ENCODE measurements at regions not wholly inside any gene's neighbourhood (a gene's known extent, or its start where the extent isn't known, plus 50 kb on each side); places are given as distances from the start of the nearest gene placed in this dataset.

DNA sequence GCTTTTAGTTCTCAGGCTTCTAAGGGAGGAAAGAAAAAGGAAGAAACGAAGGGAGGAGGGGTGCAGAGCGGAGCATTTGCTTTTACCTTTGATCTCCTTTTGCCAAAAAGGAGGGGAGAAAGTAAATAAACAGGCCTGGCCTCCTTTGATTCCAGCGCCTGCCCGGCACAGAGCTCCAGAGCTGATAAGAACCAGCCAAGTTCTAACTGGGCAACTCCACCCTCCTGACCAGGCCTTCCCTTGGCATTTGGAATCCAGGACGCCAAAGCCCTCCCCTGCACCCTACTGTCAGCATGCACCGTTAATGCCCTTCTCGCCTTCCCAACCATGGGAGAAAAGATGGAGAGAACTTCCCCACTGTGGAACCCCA lies 120.8 kb upstream of the PTPN1 start:
- DNase-seq (ENCODE audit: low spot score): no peak

DNA sequence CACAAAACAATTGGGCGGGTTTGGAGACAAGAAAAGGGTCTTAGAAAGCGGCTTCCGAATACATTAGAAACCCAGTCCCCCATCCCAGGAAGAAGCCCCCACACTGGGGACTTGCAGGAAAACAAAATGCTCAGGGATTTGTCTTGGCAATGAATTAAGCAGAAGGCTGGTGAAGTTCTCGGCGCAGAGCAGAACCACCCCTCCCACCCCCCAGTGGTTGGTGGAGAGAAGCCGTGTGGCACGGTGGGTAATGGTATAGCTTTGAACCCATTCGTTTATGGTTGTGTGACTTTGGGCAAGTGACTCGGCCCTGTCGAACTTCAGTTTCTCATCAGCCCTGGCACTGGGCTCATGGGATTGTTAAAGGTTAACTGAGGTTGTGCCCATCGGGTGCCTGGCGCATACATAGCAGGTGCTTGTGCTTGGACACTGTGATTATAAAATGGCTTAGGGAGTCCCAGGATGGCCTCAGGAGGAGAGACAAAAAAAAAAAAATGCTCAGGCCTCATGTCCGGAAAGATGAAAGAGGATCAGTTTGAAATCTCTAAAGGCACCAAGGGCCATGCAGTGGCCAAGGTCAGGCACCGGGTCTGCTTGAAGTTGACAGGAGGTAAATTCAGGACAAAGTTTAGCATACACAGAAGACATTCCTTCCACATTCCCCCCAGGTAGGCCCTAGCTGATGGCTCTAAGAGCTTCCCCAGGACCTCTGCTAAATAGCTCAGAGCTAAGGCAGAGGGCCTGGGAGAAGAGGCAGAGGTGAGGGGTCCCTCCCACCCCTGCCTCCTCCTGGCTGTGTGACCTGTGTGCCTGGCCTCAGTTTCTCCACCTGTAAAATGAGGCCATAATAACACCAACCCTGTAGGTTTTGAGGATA lies 120.1 kb upstream of the PTPN1 start:
- DNase-seq (ENCODE audit: low spot score): no peak
- Histone ChIP-seq H2BK12ac (ENCODE audit: low read length) (no peak overlapping the region), H3K4ac (ENCODE audit: low read length) (no peak overlapping the region), H3K4me3 (ENCODE audit: low read length in 2 of 2) (no peak overlapping the region), H4K8ac (ENCODE audit: low read depth, low read length) (no peak overlapping the region), H3K27ac (replicated peaks; ENCODE audit: low read length) (no peak overlapping the region), H3K4me2 (ENCODE audit: insufficient read depth, low read length, poor library complexity, severe bottlenecking) (no peak overlapping the region), H2AK5ac (ENCODE audit: low read depth, low read length) (no peak overlapping the region), H3K27me3 (ENCODE audit: control insufficient read depth in 3 of 3, insufficient read depth in 3 of 3, low read depth in 1 of 3, low read length in 3 of 3) (peaks cover 0 to 50% (median 0%) of the 10 kb centered on the region in 3 experiments), H4K91ac (ENCODE audit: low read depth, low read length, poor library complexity) (no peak overlapping the region), H2BK5ac (ENCODE audit: low read length) (no peak overlapping the region), H3K9me3 (replicated peaks in 1 of 2; ENCODE audit: control insufficient read depth in 2 of 2, insufficient read depth in 1 of 2, low read depth in 1 of 2, low read length in 2 of 2) (no peaks in the 10 kb centered on the region), H3K4me1 (ENCODE audit: control insufficient read depth in 2 of 2, insufficient read depth in 1 of 2, low read depth in 1 of 2, low read length in 2 of 2) (no peaks in the 10 kb centered on the region), H3K18ac (ENCODE audit: low read length) (no peak overlapping the region), H2BK15ac (ENCODE audit: low read length) (no peak overlapping the region), H3K9ac (ENCODE audit: low read depth, low read length, poor library complexity) (no peak overlapping the region), H3K79me1 (ENCODE audit: low read depth, low read length) (no peaks in the 10 kb centered on the region), H2AFZ (ENCODE audit: low read length) (no peak overlapping the region), H2BK120ac (ENCODE audit: low read depth, low read length) (no peak overlapping the region), H3K14ac (ENCODE audit: low read length) (no peak overlapping the region), H3K36me3 (replicated peaks in 1 of 2; ENCODE audit: control insufficient read depth in 2 of 2, insufficient read depth in 2 of 2, low read length in 2 of 2) (no peaks in the 10 kb centered on the region), H3K23ac (ENCODE audit: low read depth, low read length, poor library complexity) (no peak overlapping the region)
- no CpG with 5 or more reads among the region's 14 CpGs for WGBS, 2 donors (ENCODE audit: extremely low coverage in 2 of 2, insufficient read length in 2 of 2, insufficient replicate concordance in 1 of 2)

More for the DNA sequence above, 120.8 kb upstream of the PTPN1 start:
- no peaks in the 10 kb centered on the region for H3K9me3 ChIP-seq (replicated peaks in 1 of 2; ENCODE audit: control insufficient read depth in 2 of 2, insufficient read depth in 1 of 2, low read depth in 1 of 2, low read length in 2 of 2)
- no peak overlapping the region for H3K9ac ChIP-seq (ENCODE audit: low read depth, low read length, poor library complexity)
- H4K91ac ChIP-seq (ENCODE audit: low read depth, low read length, poor library complexity): no peak overlapping the region
- H3K4ac ChIP-seq (ENCODE audit: low read length): no peak overlapping the region
- H2BK12ac ChIP-seq (ENCODE audit: low read length): no peak overlapping the region
- no peak overlapping the region for H2AK5ac ChIP-seq (ENCODE audit: low read depth, low read length)
- H3K23ac ChIP-seq (ENCODE audit: low read depth, low read length, poor library complexity): no peak overlapping the region
- H3K4me3 ChIP-seq (ENCODE audit: low read length in 2 of 2): no peak overlapping the region
- no peak overlapping the region for H2BK5ac ChIP-seq (ENCODE audit: low read length)
- H3K27ac ChIP-seq (replicated peaks; ENCODE audit: low read length): no peak overlapping the region
- no peak overlapping the region for H2BK120ac ChIP-seq (ENCODE audit: low read depth, low read length)
- no peak overlapping the region for H2AFZ ChIP-seq (ENCODE audit: low read length)
- H2BK15ac ChIP-seq (ENCODE audit: low read length): no peak overlapping the region
- H3K14ac ChIP-seq (ENCODE audit: low read length): no peak overlapping the region
- WGBS, 2 donors (ENCODE audit: extremely low coverage in 2 of 2, insufficient read length in 2 of 2, insufficient replicate concordance in 1 of 2): no CpG with 5 or more reads among the region's 7 CpGs
- no peaks in the 10 kb centered on the region for H3K4me1 ChIP-seq (ENCODE audit: control insufficient read depth in 2 of 2, insufficient read depth in 1 of 2, low read depth in 1 of 2, low read length in 2 of 2)
- H3K79me1 ChIP-seq (ENCODE audit: low read depth, low read length): no peaks in the 10 kb centered on the region
- no peaks in the 10 kb centered on the region for H3K36me3 ChIP-seq (replicated peaks in 1 of 2; ENCODE audit: control insufficient read depth in 2 of 2, insufficient read depth in 2 of 2, low read length in 2 of 2)
- peaks cover 0 to 50% (median 0%) of the 10 kb centered on the region in 3 experiments for H3K27me3 ChIP-seq (ENCODE audit: control insufficient read depth in 3 of 3, insufficient read depth in 3 of 3, low read depth in 1 of 3, low read length in 3 of 3)
- no peak overlapping the region for H4K8ac ChIP-seq (ENCODE audit: low read depth, low read length)
- H3K4me2 ChIP-seq (ENCODE audit: insufficient read depth, low read length, poor library complexity, severe bottlenecking): no peak overlapping the region
- no peak overlapping the region for H3K18ac ChIP-seq (ENCODE audit: low read length)

DNA sequence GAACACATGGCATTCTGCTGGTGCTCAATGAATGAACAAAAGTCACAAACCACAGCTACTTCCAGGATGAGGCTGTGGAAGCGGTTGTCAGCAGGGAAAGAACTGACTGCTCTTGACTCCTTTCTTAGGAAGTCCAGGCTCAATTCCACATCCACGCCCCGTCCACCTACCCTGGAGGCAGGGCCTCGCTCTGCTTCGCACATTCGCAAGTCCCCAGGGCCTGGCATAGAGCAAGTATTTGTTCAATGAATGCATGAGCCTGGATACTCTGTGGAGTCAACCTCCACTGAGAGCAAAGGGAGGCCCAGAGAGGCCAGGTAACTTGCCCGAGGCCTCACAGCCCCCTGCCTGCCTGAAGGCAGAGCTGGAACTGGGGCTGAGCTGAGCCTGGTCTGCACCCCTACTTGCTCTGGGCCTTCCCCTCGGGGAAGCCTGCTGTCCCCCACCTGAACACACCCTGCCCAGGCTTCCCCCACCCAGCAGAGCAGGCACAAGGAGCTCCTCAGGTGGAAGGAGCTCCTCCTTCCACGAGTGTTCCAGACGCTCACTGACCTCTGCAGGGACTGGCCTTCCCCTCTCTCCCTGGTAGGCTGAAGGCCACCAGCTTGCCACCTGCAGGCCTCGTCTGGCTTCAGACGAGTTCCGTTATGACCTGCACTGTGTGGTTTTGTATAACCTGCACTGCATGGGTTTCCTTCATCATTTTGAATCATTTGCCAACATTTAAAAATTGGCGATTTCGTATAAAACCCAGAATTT lies 119.3 kb upstream of the PTPN1 start:
- Histone ChIP-seq H3K79me1 (ENCODE audit: low read depth, low read length) (no peaks in the 10 kb centered on the region), H2AK5ac (ENCODE audit: low read depth, low read length) (no peak overlapping the region), H4K8ac (ENCODE audit: low read depth, low read length) (no peak overlapping the region), H3K18ac (ENCODE audit: low read length) (no peak overlapping the region), H2BK15ac (ENCODE audit: low read length) (no peak overlapping the region), H3K23ac (ENCODE audit: low read depth, low read length, poor library complexity) (no peak overlapping the region), H3K9ac (ENCODE audit: low read depth, low read length, poor library complexity) (no peak overlapping the region), H3K27me3 (ENCODE audit: control insufficient read depth in 3 of 3, insufficient read depth in 3 of 3, low read depth in 1 of 3, low read length in 3 of 3) (peaks cover 0 to 56% (median 0%) of the 10 kb centered on the region in 3 experiments), H2BK12ac (ENCODE audit: low read length) (no peak overlapping the region), H3K14ac (ENCODE audit: low read length) (no peak overlapping the region), H2BK5ac (ENCODE audit: low read length) (no peak overlapping the region), H3K4me2 (ENCODE audit: insufficient read depth, low read length, poor library complexity, severe bottlenecking) (no peak overlapping the region), H3K27ac (replicated peaks; ENCODE audit: low read length) (no peak overlapping the region), H3K36me3 (replicated peaks in 1 of 2; ENCODE audit: control insufficient read depth in 2 of 2, insufficient read depth in 2 of 2, low read length in 2 of 2) (no peaks in the 10 kb centered on the region), H2AFZ (ENCODE audit: low read length) (no peak overlapping the region), H4K91ac (ENCODE audit: low read depth, low read length, poor library complexity) (no peak overlapping the region), H3K4me3 (ENCODE audit: low read length in 2 of 2) (no peak overlapping the region), H2BK120ac (ENCODE audit: low read depth, low read length) (no peak overlapping the region), H3K4me1 (ENCODE audit: control insufficient read depth in 2 of 2, insufficient read depth in 1 of 2, low read depth in 1 of 2, low read length in 2 of 2) (no peaks in the 10 kb centered on the region), H3K9me3 (replicated peaks in 1 of 2; ENCODE audit: control insufficient read depth in 2 of 2, insufficient read depth in 1 of 2, low read depth in 1 of 2, low read length in 2 of 2) (no peaks in the 10 kb centered on the region), H3K4ac (ENCODE audit: low read length) (no peak overlapping the region)
- DNase-seq (ENCODE audit: low spot score): no peak
- no CpG with 5 or more reads among the region's 15 CpGs for whole genome bisulfite sequencing, 2 donors (ENCODE audit: extremely low coverage in 2 of 2, insufficient read length in 2 of 2, insufficient replicate concordance in 1 of 2)

DNA sequence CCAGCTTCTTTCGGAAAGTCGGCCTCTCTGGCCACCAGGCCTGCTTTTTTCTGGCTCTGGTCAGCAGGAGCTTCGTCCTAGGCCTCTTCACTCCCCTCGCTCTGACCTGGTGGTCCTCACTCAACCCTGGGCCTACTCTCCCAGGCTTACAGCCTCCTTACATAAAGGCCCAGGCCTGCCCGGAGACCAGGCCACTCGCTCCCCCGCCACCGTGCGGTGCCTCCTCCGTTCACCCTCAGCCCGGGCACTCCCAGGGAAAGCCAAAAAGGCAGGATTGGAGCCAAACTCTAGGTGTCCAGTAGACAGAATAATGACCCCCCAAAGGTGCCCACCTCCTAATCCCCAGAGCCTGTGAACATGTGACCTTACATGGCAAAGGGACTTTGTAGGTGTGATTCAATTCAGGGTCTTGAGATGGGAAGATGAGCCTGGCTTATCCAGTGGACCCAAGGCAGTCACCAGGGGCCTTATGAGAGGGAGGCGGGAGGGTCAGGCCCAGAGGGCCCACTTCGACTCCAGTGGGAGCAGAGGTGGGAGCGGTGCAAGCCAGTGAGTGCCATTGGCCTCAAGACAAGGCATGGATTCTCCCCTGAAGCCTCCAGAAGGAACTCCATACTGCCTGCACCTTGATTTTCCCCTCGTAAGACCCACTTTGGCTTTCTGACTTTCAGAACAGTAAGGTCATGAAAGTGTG lies 118.6 kb upstream of the PTPN1 start:
- Histone ChIP-seq H2BK15ac (ENCODE audit: low read length) (no peak overlapping the region), H2BK120ac (ENCODE audit: low read depth, low read length) (peak overlapping the region; percentile 35), H3K18ac (ENCODE audit: low read length) (no peak overlapping the region), H3K79me1 (ENCODE audit: low read depth, low read length) (no peaks in the 10 kb centered on the region), H3K4me3 (ENCODE audit: low read length in 2 of 2) (no peak overlapping the region), H3K9me3 (replicated peaks in 1 of 2; ENCODE audit: control insufficient read depth in 2 of 2, insufficient read depth in 1 of 2, low read depth in 1 of 2, low read length in 2 of 2) (no peaks in the 10 kb centered on the region), H2BK5ac (ENCODE audit: low read length) (no peak overlapping the region), H3K27ac (replicated peaks; ENCODE audit: low read length) (no peak overlapping the region), H3K27me3 (ENCODE audit: control insufficient read depth in 3 of 3, insufficient read depth in 3 of 3, low read depth in 1 of 3, low read length in 3 of 3) (peaks cover 0 to 61% (median 0%) of the 10 kb centered on the region in 3 experiments), H2BK12ac (ENCODE audit: low read length) (no peak overlapping the region), H3K23ac (ENCODE audit: low read depth, low read length, poor library complexity) (no peak overlapping the region), H4K8ac (ENCODE audit: low read depth, low read length) (no peak overlapping the region), H2AK5ac (ENCODE audit: low read depth, low read length) (no peak overlapping the region), H3K9ac (ENCODE audit: low read depth, low read length, poor library complexity) (no peak overlapping the region), H3K36me3 (replicated peaks in 1 of 2; ENCODE audit: control insufficient read depth in 2 of 2, insufficient read depth in 2 of 2, low read length in 2 of 2) (no peaks in the 10 kb centered on the region), H4K91ac (ENCODE audit: low read depth, low read length, poor library complexity) (no peak overlapping the region), H3K4me1 (ENCODE audit: control insufficient read depth in 2 of 2, insufficient read depth in 1 of 2, low read depth in 1 of 2, low read length in 2 of 2) (no peaks in the 10 kb centered on the region), H3K4me2 (ENCODE audit: insufficient read depth, low read length, poor library complexity, severe bottlenecking) (no peak overlapping the region), H3K4ac (ENCODE audit: low read length) (no peak overlapping the region), H2AFZ (ENCODE audit: low read length) (no peak overlapping the region), H3K14ac (ENCODE audit: low read length) (no peak overlapping the region)
- no peak for DNase-seq (ENCODE audit: low spot score)
- WGBS, 2 donors (ENCODE audit: extremely low coverage in 2 of 2, insufficient read length in 2 of 2, insufficient replicate concordance in 1 of 2): no CpG with 5 or more reads among the region's 15 CpGs

All from neuronal stem cell (in vitro differentiated cells).